HCT116 (cell line): ENCODE measurements at regions not wholly inside any gene's neighbourhood (a gene's known extent, or its start where the extent isn't known, plus 50 kb on each side); places are given as distances from the start of the nearest gene placed in this dataset.

ENCODE experiments used
- ATAC-seq: fragments of 200-7000 bp; cut with Tn5 transposase; 2 replicates; pipeline ENCODE4 v1.9.1; 2020; ENCODE audit warnings: mild to moderate bottlenecking, moderate library complexity
- BruUV-seq: library from RNA; stranded (reverse); fragments of 400-500 nt; replicated peaks from 2 replicates; lab custom pipeline; 2021; lab: Mats Ljungman, UMichigan
- CTCF ChIA-PET: fragments of 300-600 bp; sonication (Branson Sonifier 250); formaldehyde crosslinking; loops from one replicate; lab custom pipeline; 2021; ENCODE audit warnings: antibody characterized with exemption; lab: Charles Lee
- POLR2A ChIA-PET: fragments of 300-600, 350-600 bp; sonication (Branson Sonifier 250); formaldehyde crosslinking; loops from one replicate; lab custom pipeline; 2021; ENCODE audit warnings: antibody characterized with exemption; lab: Charles Lee
- RAD21 ChIA-PET, 2 experiments: fragments of 300-600 bp; sonication (Branson Sonifier 250); formaldehyde crosslinking; loops; one replicate each; lab custom pipeline; 2023; ENCODE audit warnings: low total read pairs in 2 of 2; ENCODE audit not compliant: uncharacterized antibody in 2 of 2, unreplicated experiment in 2 of 2, low non-redundant PET in 1 of 2; lab: Charles Lee
- DNase-seq: peaks from one replicate; pipeline ENCODE4 v3.0.0-alpha.2; 2010; ENCODE audit warnings: low read depth, low spot score
- H2AFZ ChIP-seq: fragments of 200-600 bp; shearing (Covaris generic), sonication (generic); 2 replicates; pipeline ENCODE4 v1.6.1; 2017; ENCODE audit warnings: low read depth, mixed run types, mixed read lengths, antibody characterized with exemption, low read length; ENCODE audit not compliant: poor library complexity, severe bottlenecking
- H3K27ac ChIP-seq: 2 replicates; pipeline ENCODE4 v1.5.1; 2012; ENCODE audit warnings: low read depth, low read length
- H3K27me3 ChIP-seq: fragments of 200-600 bp; sonication (generic); 2 replicates; pipeline ENCODE4 v1.6.1; 2016; ENCODE audit warnings: mixed run types, low read length, mixed read lengths; ENCODE audit not compliant: insufficient read depth
- H3K36me3 ChIP-seq, 2 experiments: fragments of 200-500 bp in 1 of 2; fragments of 200-600 bp in 1 of 2; sonication (Bioruptor generic) in 1 of 2; sonication (generic) in 1 of 2; 2 replicates each; pipeline versions ENCODE4 v1.5.1 to v1.6.1; 2014 to 2016; ENCODE audit warnings: low read length in 2 of 2, inconsistent platforms in 1 of 2, mixed read lengths in 1 of 2, mixed run types in 1 of 2; ENCODE audit not compliant: insufficient read depth in 2 of 2, control insufficient read depth in 1 of 2
- H3K4me1 ChIP-seq, 2 experiments: fragments of 200-600 bp in 1 of 2; sonication (generic) in 1 of 2; 2 replicates each; pipeline versions ENCODE4 v1.5.1 to v1.6.1; 2012 to 2017; ENCODE audit warnings: low read length in 2 of 2, inconsistent platforms in 1 of 2, mild to moderate bottlenecking in 1 of 2, mixed read lengths in 1 of 2, mixed run types in 1 of 2, moderate library complexity in 1 of 2; ENCODE audit not compliant: insufficient read depth in 2 of 2, control insufficient read depth in 1 of 2
- H3K4me2 ChIP-seq: fragments of 200-600 bp; sonication (generic); 2 replicates; pipeline ENCODE4 v1.6.1; 2017; ENCODE audit warnings: mixed run types, low read length, mixed read lengths
- H3K4me3 ChIP-seq, 2 experiments: fragments of 200-600 bp in 1 of 2; sonication (generic) in 1 of 2; replicated peaks in 1 of 2; 2 replicates each; pipeline ENCODE4 v1.5.1; 2011 to 2016; ENCODE audit warnings: low read length in 2 of 2, control low read depth in 1 of 2, low read depth in 1 of 2, mild to moderate bottlenecking in 1 of 2, mixed read lengths in 1 of 2, mixed run types in 1 of 2
- H3K79me2 ChIP-seq: fragments of 200-600 bp; sonication (generic); 2 replicates; pipeline ENCODE4 v1.6.1; 2017; ENCODE audit warnings: mild to moderate bottlenecking, mixed run types, low read length, moderate library complexity, mixed read lengths; ENCODE audit not compliant: insufficient read depth
- H3K9ac ChIP-seq: fragments of 200-600 bp; sonication (generic); 2 replicates; pipeline ENCODE4 v1.6.1; 2016; ENCODE audit warnings: low read length, mixed read lengths
- H3K9me2 ChIP-seq: fragments of 200-600 bp; sonication (generic), shearing (Covaris generic); 2 replicates; pipeline ENCODE4 v1.6.1; 2017; ENCODE audit warnings: mixed run types, mild to moderate bottlenecking, moderate library complexity; ENCODE audit not compliant: insufficient read depth
- H3K9me3 ChIP-seq, 2 experiments: fragments of 200-500 bp in 1 of 2; fragments of 200-600 bp in 1 of 2; sonication (Bioruptor generic) in 1 of 2; sonication (generic) in 1 of 2; 2 replicates each; pipeline ENCODE4 v1.6.1; 2014 to 2017; ENCODE audit warnings: low read length in 2 of 2, mixed read lengths in 2 of 2, inconsistent platforms in 1 of 2, low read depth in 1 of 2, mild to moderate bottlenecking in 1 of 2, mixed run types in 1 of 2, moderate library complexity in 1 of 2; ENCODE audit not compliant: control insufficient read depth in 1 of 2, insufficient read depth in 1 of 2
- H4K20me1 ChIP-seq: fragments of 200-600 bp; sonication (generic), shearing (Covaris generic); 2 replicates; pipeline ENCODE4 v1.6.1; 2017; ENCODE audit warnings: mixed run types, mild to moderate bottlenecking, moderate library complexity; ENCODE audit not compliant: insufficient read depth
- ATF3 ChIP-seq: IDR thresholded peaks from 2 replicates; pipeline ENCODE4 v1.6.1; 2012
- CBX3 ChIP-seq: IDR thresholded peaks from 2 replicates; pipeline ENCODE4 v1.6.1; 2012; ENCODE audit warnings: low read depth
- CEBPB ChIP-seq: IDR thresholded peaks from 2 replicates; pipeline ENCODE4 v1.6.1; 2012; ENCODE audit warnings: low read depth
- CTCF ChIP-seq, 3 experiments: fragments of 200-600 bp in 1 of 3; sonication (generic) in 1 of 3; IDR thresholded peaks in 2 of 3; conservative IDR thresholded peaks in 1 of 3; 2 replicates each; pipeline ENCODE4 v1.5.1; 2012 to 2017; ENCODE audit warnings: low read depth in 2 of 3, low read length in 2 of 3, antibody characterized with exemption in 1 of 3, borderline replicate concordance in 1 of 3, control low read depth in 1 of 3, mild to moderate bottlenecking in 1 of 3, mixed read lengths in 1 of 3, mixed run types in 1 of 3, moderate library complexity in 1 of 3; ENCODE audit not compliant: insufficient read depth in 1 of 3
- EGR1 ChIP-seq: IDR thresholded peaks from 2 replicates; pipeline ENCODE4 v1.6.1; 2012; ENCODE audit warnings: low read depth
- ELF1 ChIP-seq: IDR thresholded peaks from 2 replicates; pipeline ENCODE4 v1.6.1; 2012; ENCODE audit warnings: low read depth, borderline replicate concordance
- EZH2 ChIP-seq: fragments of 200-600 bp; sonication (generic); IDR thresholded peaks from 2 replicates; pipeline ENCODE4 v1.6.1; 2017; ENCODE audit warnings: antibody characterized with exemption, mixed run types
- JUND ChIP-seq: IDR thresholded peaks from 2 replicates; pipeline ENCODE4 v1.6.1; 2012
- POLR2A ChIP-seq: IDR thresholded peaks from 2 replicates; pipeline ENCODE4 v1.7.0; 2011; ENCODE audit warnings: borderline replicate concordance; ENCODE audit not compliant: insufficient read depth, insufficient read length; ENCODE audit errors: extremely low read depth
- RAD21 ChIP-seq: IDR thresholded peaks from 2 replicates; pipeline ENCODE4 v1.6.1; 2012; ENCODE audit warnings: low read depth, mild to moderate bottlenecking
- SIN3A ChIP-seq: IDR thresholded peaks from 2 replicates; pipeline ENCODE4 v1.6.1; 2012; ENCODE audit warnings: low read depth
- SP1 ChIP-seq: IDR thresholded peaks from 2 replicates; pipeline ENCODE4 v1.6.1; 2012; ENCODE audit warnings: low read depth
- SRF ChIP-seq: IDR thresholded peaks from 2 replicates; pipeline ENCODE4 v1.6.1; 2012; ENCODE audit warnings: low read depth
- TCF7L2 ChIP-seq: IDR thresholded peaks from 2 replicates; pipeline ENCODE4 v1.7.0; 2011; ENCODE audit warnings: borderline replicate concordance, inconsistent platforms; ENCODE audit not compliant: insufficient read depth, insufficient read length; ENCODE audit errors: extremely low read depth
- ZBTB33 ChIP-seq: IDR thresholded peaks from 2 replicates; pipeline ENCODE4 v1.6.1; 2011; ENCODE audit warnings: mild to moderate bottlenecking, low read length, moderate library complexity; ENCODE audit not compliant: insufficient replicate concordance; ENCODE audit errors: extremely low read depth
- ZFX ChIP-seq: fragments of 450-650 bp; IDR thresholded peaks from 2 replicates; pipeline ENCODE4 v1.6.1; 2017
- ZNF274 ChIP-seq: fragments of 200-500 bp; sonication (Bioruptor generic); IDR thresholded peaks from 2 replicates; pipeline ENCODE4 v1.6.1; 2014; ENCODE audit warnings: mild to moderate bottlenecking, low read depth, low read length, inconsistent platforms
- intact Hi-C: fragments of 100-400 bp; cut with micrococcal nuclease; formaldehyde crosslinking; loops from 2 replicates; pipeline ENCODE4 v1.10.0; 2022
- TF ChIP-seq, protein P1 (sequence below): IDR thresholded peaks from 2 replicates; pipeline ENCODE4 v1.6.1; 2012
- TF ChIP-seq, protein P2 (sequence below): IDR thresholded peaks from 2 replicates; pipeline ENCODE4 v1.6.1; 2012; ENCODE audit warnings: low read depth

DNA sequence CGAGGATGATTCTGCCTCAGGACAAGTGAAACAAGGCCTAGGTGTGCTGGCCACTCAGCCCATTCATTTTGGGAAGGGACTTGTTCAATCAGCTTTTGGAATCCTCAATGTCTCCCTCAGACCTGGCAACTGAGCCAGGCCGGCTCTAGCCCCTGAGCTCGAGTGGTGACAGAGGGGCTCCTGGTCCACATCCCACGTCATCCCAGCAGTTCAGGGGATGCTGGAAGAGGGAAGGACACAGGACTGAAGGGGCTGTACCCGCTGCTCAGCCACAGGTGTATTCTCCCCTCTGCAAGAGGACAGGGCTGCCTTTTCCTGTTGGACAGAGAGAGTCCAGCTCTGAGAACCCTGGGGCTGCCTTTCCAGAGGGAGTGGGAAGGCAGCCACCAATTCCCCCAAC lies 244.6 kb upstream of the SFSWAP start:
- BruUV-seq, result no TSS peak
- RAD21 ChIA-PET, result no interaction called here
- no peak overlapping the region for H3K9ac ChIP-seq
- H3K4me2 ChIP-seq, result no peak overlapping the region
- no peaks in the 10 kb centered on the region for H3K9me3 ChIP-seq
- no peak overlapping the region for H2AFZ ChIP-seq
- H3K27ac ChIP-seq, result no peak overlapping the region
- CTCF ChIA-PET, result no interaction called here
- no peak for ATAC-seq
- POLR2A ChIA-PET, result no interaction called here
- no peaks in the 10 kb centered on the region for H3K9me2 ChIP-seq
- DNase-seq, result no peak
- no peaks in the 10 kb centered on the region for H4K20me1 ChIP-seq
- no peaks in the 10 kb centered on the region for H3K79me2 ChIP-seq
- H3K4me3 ChIP-seq, result no peak overlapping the region
- no peaks in the 10 kb centered on the region for H3K4me1 ChIP-seq
- no peak for TF ChIP-seq TCF7L2
- TF ChIP-seq ZBTB33, result no peak
- no peak for TF ChIP-seq EGR1
- TF ChIP-seq, protein P1, sequence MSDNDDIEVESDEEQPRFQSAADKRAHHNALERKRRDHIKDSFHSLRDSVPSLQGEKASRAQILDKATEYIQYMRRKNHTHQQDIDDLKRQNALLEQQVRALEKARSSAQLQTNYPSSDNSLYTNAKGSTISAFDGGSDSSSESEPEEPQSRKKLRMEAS, result no peak
- no peak for TF ChIP-seq ZFX
- TF ChIP-seq SIN3A, result no peak
- TF ChIP-seq EZH2, result no peak
- TF ChIP-seq CEBPB, result no peak
- TF ChIP-seq ELF1, result no peak
- no peak for TF ChIP-seq ZNF274
- TF ChIP-seq, protein P2, sequence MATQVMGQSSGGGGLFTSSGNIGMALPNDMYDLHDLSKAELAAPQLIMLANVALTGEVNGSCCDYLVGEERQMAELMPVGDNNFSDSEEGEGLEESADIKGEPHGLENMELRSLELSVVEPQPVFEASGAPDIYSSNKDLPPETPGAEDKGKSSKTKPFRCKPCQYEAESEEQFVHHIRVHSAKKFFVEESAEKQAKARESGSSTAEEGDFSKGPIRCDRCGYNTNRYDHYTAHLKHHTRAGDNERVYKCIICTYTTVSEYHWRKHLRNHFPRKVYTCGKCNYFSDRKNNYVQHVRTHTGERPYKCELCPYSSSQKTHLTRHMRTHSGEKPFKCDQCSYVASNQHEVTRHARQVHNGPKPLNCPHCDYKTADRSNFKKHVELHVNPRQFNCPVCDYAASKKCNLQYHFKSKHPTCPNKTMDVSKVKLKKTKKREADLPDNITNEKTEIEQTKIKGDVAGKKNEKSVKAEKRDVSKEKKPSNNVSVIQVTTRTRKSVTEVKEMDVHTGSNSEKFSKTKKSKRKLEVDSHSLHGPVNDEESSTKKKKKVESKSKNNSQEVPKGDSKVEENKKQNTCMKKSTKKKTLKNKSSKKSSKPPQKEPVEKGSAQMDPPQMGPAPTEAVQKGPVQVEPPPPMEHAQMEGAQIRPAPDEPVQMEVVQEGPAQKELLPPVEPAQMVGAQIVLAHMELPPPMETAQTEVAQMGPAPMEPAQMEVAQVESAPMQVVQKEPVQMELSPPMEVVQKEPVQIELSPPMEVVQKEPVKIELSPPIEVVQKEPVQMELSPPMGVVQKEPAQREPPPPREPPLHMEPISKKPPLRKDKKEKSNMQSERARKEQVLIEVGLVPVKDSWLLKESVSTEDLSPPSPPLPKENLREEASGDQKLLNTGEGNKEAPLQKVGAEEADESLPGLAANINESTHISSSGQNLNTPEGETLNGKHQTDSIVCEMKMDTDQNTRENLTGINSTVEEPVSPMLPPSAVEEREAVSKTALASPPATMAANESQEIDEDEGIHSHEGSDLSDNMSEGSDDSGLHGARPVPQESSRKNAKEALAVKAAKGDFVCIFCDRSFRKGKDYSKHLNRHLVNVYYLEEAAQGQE, result no peak
- TF ChIP-seq CTCF (IDR thresholded peaks at IDR 0.05 in 2 of 3, conservative IDR thresholded peaks at IDR 0.05 in 1 of 3; ENCODE audit: borderline replicate concordance in 1 of 3, insufficient read depth in 1 of 3, low read depth in 2 of 3, low read length in 2 of 3), result no peak
- no peak for TF ChIP-seq JUND
- no peak for TF ChIP-seq RAD21
- TF ChIP-seq SRF, result no peak
- TF ChIP-seq SP1, result no peak
- no peak for TF ChIP-seq POLR2A
- TF ChIP-seq ATF3, result no peak
- TF ChIP-seq CBX3, result no peak
- H3K27me3 ChIP-seq, result peaks cover 25% of the 10 kb centered on the region
- H3K36me3 ChIP-seq, result no peaks in the 10 kb centered on the region
- intact Hi-C loops, result no loop called here
